ENCODE measurements at regions not wholly inside any gene's neighbourhood (a gene's known extent, or its start where the extent isn't known, plus 50 kb on each side); places are given as distances from the start of the nearest gene placed in this dataset.

DNA sequence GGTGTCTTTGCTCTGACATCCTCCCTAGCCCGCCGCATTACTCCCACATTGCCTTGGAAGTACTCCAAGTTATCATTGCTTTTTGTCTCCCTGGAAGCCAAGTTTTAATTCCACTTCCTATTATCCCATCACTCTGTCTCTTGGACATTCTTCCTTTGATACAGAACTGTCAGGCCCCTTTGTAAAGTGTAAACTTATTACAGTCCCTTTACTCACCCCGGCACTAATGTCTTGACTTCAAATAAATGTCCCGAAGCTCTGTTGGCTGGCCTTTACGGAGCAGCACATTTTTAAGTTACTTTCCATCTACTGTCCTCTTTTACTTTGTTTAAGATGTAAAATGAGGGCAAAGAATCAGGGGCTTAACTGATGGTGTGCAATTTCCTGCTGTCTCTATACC, 223.5 kb upstream of the IGFBP7 start:
- no peaks in the 10 kb centered on the region for H4K20me1 ChIP-seq (ENCODE audit: control insufficient read depth, insufficient read depth)
- no peak overlapping the region for H3K4me2 ChIP-seq (ENCODE audit: control insufficient read depth, insufficient read depth)
- no peak overlapping the region for H3K27ac ChIP-seq (ENCODE audit: control insufficient read depth, insufficient read depth)
- H3K36me3 ChIP-seq (ENCODE audit: control insufficient read depth in 2 of 2, insufficient read depth in 2 of 2, low read length in 1 of 2) = no peaks in the 10 kb centered on the region; a peak in 1 of 4 replicates
- no TSS peak for BruUV-seq (replicated peaks)
- H3K9ac ChIP-seq (ENCODE audit: control insufficient read depth, insufficient read depth, low read length) = no peak overlapping the region
- H3K9me3 ChIP-seq (replicated peaks; ENCODE audit: control insufficient read depth, insufficient read depth, low read length) = no peaks in the 10 kb centered on the region
- FAIRE-seq (no peak), ATAC-seq (no peak), DNase-seq (ENCODE audit: low read depth, low spot score) (no peak)
- H3K4me3 ChIP-seq = no peak overlapping the region
- in situ Hi-C loops (cut with MboI) = no loop called here
- H3K79me2 ChIP-seq (ENCODE audit: control insufficient read depth, insufficient read depth, low read length) = no peaks in the 10 kb centered on the region
- ChIA-PET RAD21 (ENCODE audit: unreplicated experiment) (no interaction called here), SMC1A (ENCODE audit: uncharacterized antibody, unreplicated experiment) (no interaction called here), POLR2A (no interaction called here), CTCF (interaction anchor here (0.8 kb wide), 1 partner anchor 143 kb away, joined by 3 read pairs; no protein-coding TSS in a partner anchor)
- no peak overlapping the region for H2AFZ ChIP-seq (ENCODE audit: control insufficient read depth, low read depth, low read length)
- intact Hi-C loops (cut with micrococcal nuclease; ENCODE audit: unreplicated experiment) = no loop called here
- no peaks in the 10 kb centered on the region for H3K27me3 ChIP-seq (replicated peaks in 1 of 2; ENCODE audit: control insufficient read depth in 2 of 2, insufficient read depth in 2 of 2, low read length in 1 of 2)
- 12% methylated on average over 5 of the region's 5 CpGs for WGBS (ENCODE audit: insufficient coverage, insufficient replicate concordance, low lambda C conversion rate, missing lambda C conversion rate)
- no peaks in the 10 kb centered on the region for H3K4me1 ChIP-seq (ENCODE audit: control insufficient read depth, insufficient read depth, low read length)
- TF ChIP-seq RELA (IDR thresholded peaks at IDR 0.05; ENCODE audit: borderline replicate concordance, partially characterized antibody) (no peak), EED (IDR thresholded peaks at IDR 0.05; ENCODE audit: low read depth) (no peak), BHLHE40 (IDR thresholded peaks at IDR 0.05; ENCODE audit: borderline replicate concordance in 1 of 2, low read depth in 2 of 2, low read length in 1 of 2) (no peak), GATAD2B (conservative IDR thresholded peaks at IDR 0.05; ENCODE audit: low read depth) (no peak), BCLAF1 (IDR thresholded peaks at IDR 0.05) (no peak), ETV6 (conservative IDR thresholded peaks at IDR 0.05 in 1 of 2, IDR thresholded peaks at IDR 0.05 in 1 of 2; ENCODE audit: borderline replicate concordance in 1 of 2, low read depth in 1 of 2) (no peak), SMAD1 (IDR thresholded peaks at IDR 0.05; ENCODE audit: low read depth, partially characterized antibody) (no peak), NFYA (IDR thresholded peaks at IDR 0.05; ENCODE audit: borderline replicate concordance, low read depth, low read length) (no peak), ATF7 (IDR thresholded peaks at IDR 0.05; ENCODE audit: low read depth) (no peak), SUZ12 (IDR thresholded peaks at IDR 0.05; ENCODE audit: unreplicated experiment) (no peak), BACH1 (IDR thresholded peaks at IDR 0.05; ENCODE audit: borderline replicate concordance) (no peak)
- TF ChIP-seq, protein P1, sequence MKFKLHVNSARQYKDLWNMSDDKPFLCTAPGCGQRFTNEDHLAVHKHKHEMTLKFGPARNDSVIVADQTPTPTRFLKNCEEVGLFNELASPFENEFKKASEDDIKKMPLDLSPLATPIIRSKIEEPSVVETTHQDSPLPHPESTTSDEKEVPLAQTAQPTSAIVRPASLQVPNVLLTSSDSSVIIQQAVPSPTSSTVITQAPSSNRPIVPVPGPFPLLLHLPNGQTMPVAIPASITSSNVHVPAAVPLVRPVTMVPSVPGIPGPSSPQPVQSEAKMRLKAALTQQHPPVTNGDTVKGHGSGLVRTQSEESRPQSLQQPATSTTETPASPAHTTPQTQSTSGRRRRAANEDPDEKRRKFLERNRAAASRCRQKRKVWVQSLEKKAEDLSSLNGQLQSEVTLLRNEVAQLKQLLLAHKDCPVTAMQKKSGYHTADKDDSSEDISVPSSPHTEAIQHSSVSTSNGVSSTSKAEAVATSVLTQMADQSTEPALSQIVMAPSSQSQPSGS (IDR thresholded peaks at IDR 0.05; ENCODE audit: low read length) = no peak
- TF ChIP-seq, protein P2, sequence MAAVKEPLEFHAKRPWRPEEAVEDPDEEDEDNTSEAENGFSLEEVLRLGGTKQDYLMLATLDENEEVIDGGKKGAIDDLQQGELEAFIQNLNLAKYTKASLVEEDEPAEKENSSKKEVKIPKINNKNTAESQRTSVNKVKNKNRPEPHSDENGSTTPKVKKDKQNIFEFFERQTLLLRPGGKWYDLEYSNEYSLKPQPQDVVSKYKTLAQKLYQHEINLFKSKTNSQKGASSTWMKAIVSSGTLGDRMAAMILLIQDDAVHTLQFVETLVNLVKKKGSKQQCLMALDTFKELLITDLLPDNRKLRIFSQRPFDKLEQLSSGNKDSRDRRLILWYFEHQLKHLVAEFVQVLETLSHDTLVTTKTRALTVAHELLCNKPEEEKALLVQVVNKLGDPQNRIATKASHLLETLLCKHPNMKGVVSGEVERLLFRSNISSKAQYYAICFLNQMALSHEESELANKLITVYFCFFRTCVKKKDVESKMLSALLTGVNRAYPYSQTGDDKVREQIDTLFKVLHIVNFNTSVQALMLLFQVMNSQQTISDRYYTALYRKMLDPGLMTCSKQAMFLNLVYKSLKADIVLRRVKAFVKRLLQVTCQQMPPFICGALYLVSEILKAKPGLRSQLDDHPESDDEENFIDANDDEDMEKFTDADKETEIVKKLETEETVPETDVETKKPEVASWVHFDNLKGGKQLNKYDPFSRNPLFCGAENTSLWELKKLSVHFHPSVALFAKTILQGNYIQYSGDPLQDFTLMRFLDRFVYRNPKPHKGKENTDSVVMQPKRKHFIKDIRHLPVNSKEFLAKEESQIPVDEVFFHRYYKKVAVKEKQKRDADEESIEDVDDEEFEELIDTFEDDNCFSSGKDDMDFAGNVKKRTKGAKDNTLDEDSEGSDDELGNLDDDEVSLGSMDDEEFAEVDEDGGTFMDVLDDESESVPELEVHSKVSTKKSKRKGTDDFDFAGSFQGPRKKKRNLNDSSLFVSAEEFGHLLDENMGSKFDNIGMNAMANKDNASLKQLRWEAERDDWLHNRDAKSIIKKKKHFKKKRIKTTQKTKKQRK (IDR thresholded peaks at IDR 0.05; ENCODE audit: low read depth, low read length) = no peak
- TF ChIP-seq, protein P3, sequence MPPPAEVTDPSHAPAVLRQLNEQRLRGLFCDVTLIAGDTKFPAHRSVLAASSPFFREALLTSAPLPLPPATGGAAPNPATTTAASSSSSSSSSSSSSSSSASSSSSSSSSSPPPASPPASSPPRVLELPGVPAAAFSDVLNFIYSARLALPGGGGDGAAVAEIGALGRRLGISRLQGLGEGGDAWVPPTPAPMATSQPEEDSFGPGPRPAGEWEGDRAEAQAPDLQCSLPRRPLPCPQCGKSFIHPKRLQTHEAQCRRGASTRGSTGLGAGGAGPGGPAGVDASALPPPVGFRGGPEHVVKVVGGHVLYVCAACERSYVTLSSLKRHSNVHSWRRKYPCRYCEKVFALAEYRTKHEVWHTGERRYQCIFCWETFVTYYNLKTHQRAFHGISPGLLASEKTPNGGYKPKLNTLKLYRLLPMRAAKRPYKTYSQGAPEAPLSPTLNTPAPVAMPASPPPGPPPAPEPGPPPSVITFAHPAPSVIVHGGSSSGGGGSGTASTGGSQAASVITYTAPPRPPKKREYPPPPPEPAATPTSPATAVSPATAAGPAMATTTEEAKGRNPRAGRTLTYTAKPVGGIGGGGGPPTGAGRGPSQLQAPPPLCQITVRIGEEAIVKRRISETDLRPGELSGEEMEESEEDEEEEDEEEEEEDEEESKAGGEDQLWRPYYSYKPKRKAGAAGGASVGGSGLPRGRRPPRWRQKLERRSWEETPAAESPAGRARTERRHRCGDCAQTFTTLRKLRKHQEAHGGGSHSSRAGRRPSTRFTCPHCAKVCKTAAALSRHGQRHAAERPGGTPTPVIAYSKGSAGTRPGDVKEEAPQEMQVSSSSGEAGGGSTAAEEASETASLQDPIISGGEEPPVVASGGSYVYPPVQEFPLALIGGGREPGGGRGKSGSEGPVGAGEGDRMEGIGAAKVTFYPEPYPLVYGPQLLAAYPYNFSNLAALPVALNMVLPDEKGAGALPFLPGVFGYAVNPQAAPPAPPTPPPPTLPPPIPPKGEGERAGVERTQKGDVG (CRISPR knock-in tag; IDR thresholded peaks at IDR 0.05) = no peak

Measured in GM12878 (cell line).